HepG2 (cell line): ENCODE measurements at regions not wholly inside any gene's neighbourhood (a gene's known extent, or its start where the extent isn't known, plus 50 kb on each side); places are given as distances from the start of the nearest gene placed in this dataset.
A peak's percentile ranks its signal among the peaks of the same experiment; 100 is the strongest.

Experiments
- ARID3A ChIP-seq: IDR thresholded peaks from 2 replicates; pipeline ENCODE4 v1.6.1; 2012; ENCODE audit warnings: low read depth, low read length, improper control_type of control experiment
- CEBPG ChIP-seq: IDR thresholded peaks from 2 replicates; pipeline ENCODE4 v1.6.1; 2016
- DRAP1 ChIP-seq: IDR thresholded peaks from 2 replicates; pipeline ENCODE4 v1.6.1; 2016; ENCODE audit warnings: missing genetic modification reagents, missing compliant biosample characterization
- E2F1 ChIP-seq: sonication (generic); formaldehyde crosslinking; IDR thresholded peaks from 2 replicates; pipeline ENCODE4 v1.5.0; 2020; ENCODE audit warnings: missing genetic modification reagents
- KIAA2018 ChIP-seq: sonication (generic); formaldehyde crosslinking; IDR thresholded peaks from 2 replicates; pipeline ENCODE4 v1.5.0; 2020; ENCODE audit warnings: mild to moderate bottlenecking, missing genetic modification reagents, borderline replicate concordance
- MIXL1 ChIP-seq: IDR thresholded peaks from 2 replicates; pipeline ENCODE4 v1.6.1; 2016
- MTERF4 ChIP-seq: sonication (generic); formaldehyde crosslinking; IDR thresholded peaks from 2 replicates; pipeline ENCODE4 v1.8.0; 2023; ENCODE audit warnings: mild to moderate bottlenecking, missing genetic modification reagents
- PAX8 ChIP-seq: sonication (generic); formaldehyde crosslinking; IDR thresholded peaks from 2 replicates; pipeline ENCODE4 v1.8.0; 2022; ENCODE audit warnings: mild to moderate bottlenecking, missing genetic modification reagents, borderline replicate concordance
- PHF21A ChIP-seq: sonication (generic); formaldehyde crosslinking; IDR thresholded peaks from 2 replicates; pipeline ENCODE4 v1.5.0; 2020; ENCODE audit warnings: mild to moderate bottlenecking, missing genetic modification reagents
- REL ChIP-seq: sonication (generic); formaldehyde crosslinking; conservative IDR thresholded peaks from 2 replicates; pipeline ENCODE4 v1.8.0; 2022; ENCODE audit warnings: mild to moderate bottlenecking, missing genetic modification reagents, moderate library complexity
- RELA ChIP-seq: sonication (generic); formaldehyde crosslinking; IDR thresholded peaks from 2 replicates; pipeline ENCODE4 v1.4.0; 2020; ENCODE audit warnings: missing genetic modification reagents
- YEATS2 ChIP-seq: sonication (generic); formaldehyde crosslinking; IDR thresholded peaks from 2 replicates; pipeline ENCODE4 v1.4.0; 2020; ENCODE audit warnings: missing genetic modification reagents, borderline replicate concordance
- ZBTB44 ChIP-seq: sonication (generic); formaldehyde crosslinking; IDR thresholded peaks from 2 replicates; pipeline ENCODE4 v1.4.0; 2020; ENCODE audit warnings: missing genetic modification reagents
- ZFP36L1 ChIP-seq: sonication (generic); formaldehyde crosslinking; IDR thresholded peaks from 2 replicates; pipeline ENCODE4 v1.8.0; 2022; ENCODE audit warnings: mild to moderate bottlenecking, missing genetic modification reagents, moderate library complexity
- ZNF607 ChIP-seq: sonication (generic); formaldehyde crosslinking; IDR thresholded peaks from 2 replicates; pipeline ENCODE4 v1.5.1; 2020; ENCODE audit warnings: missing genetic modification reagents, mild to moderate bottlenecking, borderline replicate concordance
- ZNF746 ChIP-seq: sonication (generic); formaldehyde crosslinking; IDR thresholded peaks from 2 replicates; pipeline ENCODE4 v1.8.0; 2022; ENCODE audit warnings: mild to moderate bottlenecking, missing genetic modification reagents

- no peak for TF ChIP-seq KIAA2018 (CRISPR knock-in tag)
- TF ChIP-seq CEBPG (CRISPR knock-in tag), result no peak
- no peak for TF ChIP-seq ARID3A
- TF ChIP-seq PHF21A (CRISPR knock-in tag), result peak; percentile 63
- no peak for TF ChIP-seq YEATS2 (CRISPR knock-in tag)
- no peak for TF ChIP-seq DRAP1
- TF ChIP-seq ZNF746 (CRISPR knock-in tag), result no peak
- TF ChIP-seq E2F1 (CRISPR knock-in tag), result no peak
- TF ChIP-seq REL (CRISPR knock-in tag), result no peak
- TF ChIP-seq MIXL1 (CRISPR knock-in tag), result peak; percentile 86; the same call in 1 of the 2 replicates
- no peak for TF ChIP-seq ZBTB44 (CRISPR knock-in tag)
- TF ChIP-seq PAX8, result no peak
- no peak for TF ChIP-seq RELA (CRISPR knock-in tag)
- TF ChIP-seq MTERF4, result no peak
- TF ChIP-seq ZFP36L1, result no peak
- peak; percentile 61; the same call in 1 of the 2 replicates for TF ChIP-seq ZNF607 (CRISPR knock-in tag)
Observed at GRCh38 chr4:114287079-114287696, 307.7 kb upstream of the ARSJ start (continued).
